Spleen (tissue), 11 donors: ENCODE measurements at regions not wholly inside any gene's neighbourhood (a gene's known extent, or its start where the extent isn't known, plus 50 kb on each side); places are given as distances from the start of the nearest gene placed in this dataset.

Source experiments
- DNase-seq: peaks from one replicate; pipeline ENCODE4 v3.0.0-alpha.2; 2020
- H3K27ac ChIP-seq, 8 donors: fragments of 200-600 bp; sonication (generic) in 7 of 8; 1 replicate in 4 of 8; 2 replicates in 4 of 8; pipeline versions ENCODE4 v1.5.0 to v1.8.0; 2016 to 2021; ENCODE audit warnings: inconsistent platforms in 4 of 8, mild to moderate bottlenecking in 4 of 8, moderate library complexity in 1 of 8
- H3K27me3 ChIP-seq, 7 donors: fragments of 200-600 bp; sonication (generic) in 6 of 7; replicated peaks in 1 of 7; 1 replicate in 4 of 7; 2 replicates in 3 of 7; pipeline versions ENCODE4 v1.5.0 to v1.8.0; 2016 to 2021; ENCODE audit warnings: inconsistent platforms in 3 of 7, mild to moderate bottlenecking in 1 of 7
- H3K36me3 ChIP-seq, 6 donors: fragments of 200-600 bp; sonication (generic) in 5 of 6; 1 replicate in 4 of 6; 2 replicates in 2 of 6; pipeline versions ENCODE4 v1.5.0 to v1.8.0; 2016 to 2021; ENCODE audit warnings: inconsistent platforms in 2 of 6
- H3K4me1 ChIP-seq, 6 donors: fragments of 200-600 bp; sonication (generic) in 5 of 6; 1 replicate in 3 of 6; 2 replicates in 3 of 6; pipeline versions ENCODE4 v1.5.0 to v1.8.0; 2016 to 2021; ENCODE audit warnings: inconsistent platforms in 3 of 6
- H3K4me3 ChIP-seq, 8 donors: fragments of 200-600 bp; sonication (generic) in 7 of 8; 1 replicate in 4 of 8; 2 replicates in 4 of 8; pipeline versions ENCODE4 v1.5.0 to v1.8.0; 2016 to 2021; ENCODE audit warnings: inconsistent platforms in 4 of 8, mild to moderate bottlenecking in 4 of 8, moderate library complexity in 2 of 8
- H3K9me3 ChIP-seq, 8 donors: fragments of 200-600 bp; sonication (generic) in 7 of 8; 1 replicate in 4 of 8; 2 replicates in 4 of 8; pipeline versions ENCODE4 v1.5.0 to v1.8.0; 2016 to 2021; ENCODE audit warnings: inconsistent platforms in 4 of 8
- CTCF ChIP-seq, 11 experiments: fragments of 200-600 bp in 7 of 11; fragments of 450-650 bp in 4 of 11; sonication (generic) in 4 of 11; IDR thresholded peaks in 8 of 11; conservative IDR thresholded peaks in 3 of 11; 1 replicate in 7 of 11; 2 replicates in 4 of 11; pipeline versions ENCODE4 v1.4.0 to v1.8.0; 2016 to 2021; ENCODE audit warnings: antibody characterized with exemption in 11 of 11, inconsistent platforms in 4 of 11, mild to moderate bottlenecking in 1 of 11
- POLR2A ChIP-seq, 3 donors: fragments of 450-650 bp; IDR thresholded peaks; one replicate each; pipeline ENCODE4 v1.5.1; 2017; ENCODE audit warnings: antibody characterized with exemption in 3 of 3, mild to moderate bottlenecking in 1 of 3
- POLR2AphosphoS5 ChIP-seq, 3 donors: sonication (generic); formaldehyde crosslinking; IDR thresholded peaks; one replicate each; pipeline ENCODE4 v1.5.1; 2017; ENCODE audit warnings: antibody characterized with exemption in 3 of 3
- WGBS, 5 donors: extraction: QIAGEN DNeasy Blood & Tissue Kit in 3 of 5; methylation state at CpG; one replicate each; pipeline versions ENCODE4 v1.1.5 to v1.1.7; 2013 to 2018; 5-methylcytosine and 5-hydroxymethylcytosine counted together
- intact Hi-C: fragments of 100-400 bp; cut with DNase I; formaldehyde crosslinking; loops from one replicate; pipeline ENCODE4 v1.15.0; 2023; ENCODE audit warnings: low total_unique reads
- small RNA-seq, 4 donors: library from RNA; depleted of rRNA; stranded (forward); fragments of <200 nt; gene quantifications; one replicate each; pipeline ENCODE3, GENCODE V24; 2016
- donor health status: healthy with polysubstance abuse.
- donor health status: DM: no; HTN: no; CAD: no; lungs with moderate emphysema.
- donor health status: DM: no; HTN: no; CAD: no.
- donor health status: Bipolar disorder and iron deficiency.
- donor health status: healthy.
- donor health status: DM: no; HTN: no; CAD: no.
- donor health status: DM: yes; HTN: yes; CAD: no.

DNA sequence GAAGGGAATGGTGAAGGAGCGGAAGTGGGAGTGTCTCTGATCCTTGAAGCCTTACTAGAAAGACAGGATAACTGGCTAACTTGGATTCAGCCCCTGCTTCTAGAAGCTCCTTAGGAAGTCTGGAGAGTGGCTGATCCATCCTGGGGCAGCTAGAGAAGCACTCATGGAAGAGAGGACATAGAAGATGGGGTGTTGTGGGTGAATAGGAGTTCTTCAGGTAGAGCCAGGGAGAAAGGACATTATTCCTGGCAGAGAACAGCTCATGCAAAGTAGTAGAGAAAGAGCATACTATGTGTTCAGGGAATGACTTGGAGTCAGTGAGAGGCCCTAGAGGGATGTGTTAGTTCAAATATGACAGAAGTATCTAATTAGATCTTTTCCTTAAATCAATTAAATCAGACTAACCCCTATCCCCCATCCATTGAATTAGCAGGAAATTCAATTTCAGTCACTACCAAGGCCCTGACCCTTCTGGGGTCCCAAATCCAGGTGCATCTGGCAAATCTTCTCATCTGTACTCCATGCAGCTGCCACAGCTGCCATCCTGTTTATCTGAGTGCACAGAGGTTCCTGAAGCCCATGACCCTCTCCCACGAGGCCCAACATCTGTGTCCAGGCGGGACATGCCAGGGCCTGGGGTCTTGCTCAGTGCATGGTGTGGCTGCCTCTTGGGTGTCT lies 130.7 kb downstream of the DHX35 start:
- no peaks in the 10 kb centered on the region for H3K9me3 ChIP-seq
- H3K4me3 ChIP-seq = no peak overlapping the region
- WGBS, 5 donors = 65 to 90% (median 81%) methylated on average over 3 of the region's 3 CpGs
- H3K27ac ChIP-seq = no peak overlapping the region
- H3K4me1 ChIP-seq = peaks cover 0 to 4% (median 2%) of the 10 kb centered on the region in 6 donors
- TF ChIP-seq POLR2A (IDR thresholded peaks at IDR 0.05) = no peak
- TF ChIP-seq POLR2AphosphoS5 (IDR thresholded peaks at IDR 0.05) = no peak
- TF ChIP-seq CTCF (IDR thresholded peaks at IDR 0.05 in 8 of 11, conservative IDR thresholded peaks at IDR 0.05 in 3 of 11) = no peak
- no peaks in the 10 kb centered on the region for H3K36me3 ChIP-seq
- intact Hi-C loops = no loop called here
- no peak for DNase-seq
- peaks cover 0 to 19% (median 0%) of the 10 kb centered on the region in 7 donors for H3K27me3 ChIP-seq

GRCh38 chr20:39090906-39091305 lies 128.8 kb downstream of the DHX35 start:
- no peak overlapping the region for H3K4me3 ChIP-seq
- H3K36me3 ChIP-seq = no peaks in the 10 kb centered on the region
- peaks cover 0 to 19% (median 0%) of the 10 kb centered on the region in 7 donors for H3K27me3 ChIP-seq
- no peak for DNase-seq
- peaks cover 0 to 2% (median under 1%) of the 10 kb centered on the region in 8 donors for H3K9me3 ChIP-seq
- WGBS, 5 donors = 32 to 46% (median 39%) methylated on average over 5 of the region's 5 CpGs
- no peaks in the 10 kb centered on the region for H3K4me1 ChIP-seq
- no peak overlapping the region for H3K27ac ChIP-seq
- no peak for TF ChIP-seq POLR2AphosphoS5 (IDR thresholded peaks at IDR 0.05)
- no peak for TF ChIP-seq POLR2A (IDR thresholded peaks at IDR 0.05)
- TF ChIP-seq CTCF (IDR thresholded peaks at IDR 0.05 in 8 of 11, conservative IDR thresholded peaks at IDR 0.05 in 3 of 11) = no peak
- intact Hi-C loops = no loop called here

- 75 to 86% (median 84%) methylated on average over 1 of the region's 1 CpG for WGBS, 5 donors
- Histone ChIP-seq H3K27me3 (peaks cover 0 to 19% (median 0%) of the 10 kb centered on the region in 7 donors), H3K4me3 (no peak overlapping the region), H3K27ac (no peak overlapping the region), H3K4me1 (no peaks in the 10 kb centered on the region), H3K9me3 (peaks cover 0 to 10% (median 2%) of the 10 kb centered on the region in 8 donors), H3K36me3 (no peaks in the 10 kb centered on the region)
- intact Hi-C loops = no loop called here
- no peak for DNase-seq
- TF ChIP-seq POLR2A (IDR thresholded peaks at IDR 0.05) (no peak), CTCF (IDR thresholded peaks at IDR 0.05 in 8 of 11, conservative IDR thresholded peaks at IDR 0.05 in 3 of 11) (no peak), POLR2AphosphoS5 (IDR thresholded peaks at IDR 0.05) (no peak)
These were observed 127.7 kb downstream of the DHX35 start for GRCh38 chr20:39089797-39090196.

Small RNA genes lying in the stretch of these regions (small RNA-seq; reads per million reads assigned to genes)
- 0 reads per million in 4 donors for gene RN7SL680P
